GM19043 (cell line): ENCODE measurements at regions not wholly inside any gene's neighbourhood (a gene's known extent, or its start where the extent isn't known, plus 50 kb on each side); places are given as distances from the start of the nearest gene placed in this dataset.

ENCODE experiments used
- ATAC-seq: cut with Tn5 transposase; IDR thresholded peaks from one replicate; pipeline ENCODE4 v1.9.1; 2021; ENCODE audit warnings: low read depth; ENCODE audit not compliant: unreplicated experiment

DNA sequence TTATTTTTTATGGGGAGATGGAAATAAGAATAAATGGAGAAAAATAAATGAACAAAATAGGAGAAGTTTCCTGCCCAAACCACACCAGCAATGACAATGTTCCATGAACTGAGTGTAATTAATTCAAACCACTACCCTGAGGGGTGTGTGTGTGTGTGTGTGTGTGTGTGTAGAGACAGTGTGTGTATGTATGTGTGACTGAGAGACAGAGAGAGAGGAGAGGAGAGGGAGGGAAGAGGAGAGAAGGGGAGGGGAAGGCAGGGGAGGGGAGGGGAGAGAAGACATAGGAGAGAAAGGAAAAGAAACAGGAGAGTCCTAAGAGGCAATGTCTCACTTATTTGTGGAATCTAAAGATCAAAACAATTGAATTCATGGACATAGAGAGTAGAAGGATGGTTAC lies 65.0 kb upstream of the POU2AF1 start:
- ATAC-seq = no peak

GRCh38 chr11:111443640-111444039 lies 64.6 kb upstream of the POU2AF1 start:
- no peak for ATAC-seq

DNA sequence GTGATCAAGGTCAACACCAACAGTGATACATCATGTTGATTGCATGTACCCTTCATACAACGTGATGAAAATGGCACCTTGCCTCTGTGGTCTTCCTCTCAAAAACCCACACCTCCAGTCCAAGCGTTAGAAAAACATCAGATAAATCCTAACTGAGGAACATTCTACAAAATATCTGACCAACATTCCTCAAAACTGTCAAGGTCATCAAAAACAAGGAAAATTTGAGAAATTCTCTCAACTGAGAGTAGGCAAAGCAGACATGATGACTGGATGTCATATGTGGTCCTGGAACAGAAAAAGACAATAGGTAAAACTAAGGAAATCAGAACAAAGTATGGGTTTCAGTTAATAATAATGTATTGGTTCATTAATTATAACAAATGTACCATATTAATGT lies 64.0 kb upstream of the POU2AF1 start:
- ATAC-seq = no peak

DNA sequence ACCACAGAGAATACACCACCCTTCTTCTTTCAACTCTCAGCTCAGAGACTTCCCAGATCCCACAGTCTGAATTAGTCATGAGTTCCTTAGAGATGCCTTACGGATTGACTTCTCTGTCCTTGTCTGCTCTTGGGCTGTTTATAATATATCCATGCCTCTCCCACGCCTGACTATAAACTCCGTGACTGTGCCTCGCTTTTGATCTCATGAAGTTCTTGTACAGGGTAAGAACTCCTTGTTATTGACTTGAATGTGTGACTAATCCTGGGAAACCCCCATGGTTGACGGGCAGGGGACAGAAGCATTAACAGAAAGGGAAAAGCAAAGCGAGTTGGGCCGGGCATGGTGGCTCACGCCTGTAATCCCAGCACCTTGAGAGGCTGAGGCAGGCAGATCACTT lies 62.4 kb upstream of the POU2AF1 start:
- no peak for ATAC-seq

DNA sequence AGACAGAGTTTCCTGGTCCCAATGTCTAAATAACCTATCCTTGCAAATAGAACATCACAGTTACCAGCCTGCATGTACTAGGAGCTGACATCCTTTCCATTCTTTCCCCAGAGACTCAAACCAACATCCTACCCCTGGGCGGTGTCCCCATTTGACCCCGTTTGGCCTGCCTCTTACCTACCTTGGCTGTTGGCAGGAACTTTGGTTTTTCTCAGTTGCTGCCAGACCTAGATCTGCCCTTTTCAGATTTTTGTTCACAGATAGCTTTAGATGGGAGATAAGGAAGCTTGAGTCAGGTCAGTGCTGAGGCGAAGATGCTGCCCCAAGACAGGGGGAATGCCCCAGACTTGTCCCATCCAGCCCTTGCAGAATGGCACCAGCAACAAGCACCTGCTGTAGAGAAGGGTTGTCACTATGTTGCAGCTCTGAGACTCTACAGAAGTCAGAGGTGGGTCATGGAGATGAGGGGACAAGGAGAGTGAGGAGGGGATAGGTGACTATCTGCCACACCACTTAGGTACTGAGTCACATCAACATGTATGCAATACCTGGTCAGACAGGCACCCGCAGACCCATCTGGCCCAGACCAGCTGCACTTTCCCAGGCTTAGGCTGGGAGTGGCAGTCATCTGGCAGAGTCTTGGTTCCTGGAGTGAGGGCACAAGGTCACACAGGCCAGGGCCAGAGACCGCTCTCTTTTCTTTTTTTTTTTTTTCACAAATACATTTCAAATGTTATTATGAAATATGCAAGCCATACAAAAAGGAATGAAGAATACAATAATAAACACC lies 61.5 kb upstream of the POU2AF1 start:
- ATAC-seq = no peak

DNA sequence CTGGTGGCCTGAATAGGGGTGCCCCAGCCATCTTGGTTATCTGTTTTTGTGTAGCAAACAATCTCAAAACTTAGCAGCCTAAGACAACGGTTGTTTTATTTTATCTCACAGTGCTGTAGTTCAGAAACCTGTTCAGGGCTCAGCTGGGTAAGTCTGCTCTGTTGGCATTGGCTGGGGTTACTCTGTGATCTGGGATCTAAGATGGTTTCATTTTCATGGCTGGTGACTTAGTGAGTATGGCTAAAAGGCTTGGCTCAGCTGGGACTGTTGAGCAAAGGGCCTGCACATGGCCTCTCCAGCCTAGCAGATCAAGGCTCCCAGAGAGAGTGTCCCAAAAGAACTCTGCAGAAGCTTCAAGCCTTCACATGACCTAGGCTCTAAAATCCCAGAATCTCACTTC lies 60.8 kb upstream of the POU2AF1 start:
- no peak for ATAC-seq

- ATAC-seq = no peak
These were observed 59.9 kb upstream of the POU2AF1 start for GRCh38 chr11:111438846-111439520.

- no peak for ATAC-seq
These were observed 59.1 kb upstream of the POU2AF1 start for GRCh38 chr11:111438168-111438567.

- no peak for ATAC-seq
These were observed 56.1 kb upstream of the POU2AF1 start for GRCh38 chr11:111435046-111435698.

- ATAC-seq = peak; percentile 70
These were observed 50.0 kb upstream of the POU2AF1 start for GRCh38 chr11:111429066-111429506.
